ENCODE measurements at regions not wholly inside any gene's neighbourhood (a gene's known extent, or its start where the extent isn't known, plus 50 kb on each side); places are given as distances from the start of the nearest gene placed in this dataset.
"Not testable (repeated sequence)": the region's sequence is repeated elsewhere in the genome, so short reads cannot be mapped to it uniquely, and the experiment has no call there.

DNA sequence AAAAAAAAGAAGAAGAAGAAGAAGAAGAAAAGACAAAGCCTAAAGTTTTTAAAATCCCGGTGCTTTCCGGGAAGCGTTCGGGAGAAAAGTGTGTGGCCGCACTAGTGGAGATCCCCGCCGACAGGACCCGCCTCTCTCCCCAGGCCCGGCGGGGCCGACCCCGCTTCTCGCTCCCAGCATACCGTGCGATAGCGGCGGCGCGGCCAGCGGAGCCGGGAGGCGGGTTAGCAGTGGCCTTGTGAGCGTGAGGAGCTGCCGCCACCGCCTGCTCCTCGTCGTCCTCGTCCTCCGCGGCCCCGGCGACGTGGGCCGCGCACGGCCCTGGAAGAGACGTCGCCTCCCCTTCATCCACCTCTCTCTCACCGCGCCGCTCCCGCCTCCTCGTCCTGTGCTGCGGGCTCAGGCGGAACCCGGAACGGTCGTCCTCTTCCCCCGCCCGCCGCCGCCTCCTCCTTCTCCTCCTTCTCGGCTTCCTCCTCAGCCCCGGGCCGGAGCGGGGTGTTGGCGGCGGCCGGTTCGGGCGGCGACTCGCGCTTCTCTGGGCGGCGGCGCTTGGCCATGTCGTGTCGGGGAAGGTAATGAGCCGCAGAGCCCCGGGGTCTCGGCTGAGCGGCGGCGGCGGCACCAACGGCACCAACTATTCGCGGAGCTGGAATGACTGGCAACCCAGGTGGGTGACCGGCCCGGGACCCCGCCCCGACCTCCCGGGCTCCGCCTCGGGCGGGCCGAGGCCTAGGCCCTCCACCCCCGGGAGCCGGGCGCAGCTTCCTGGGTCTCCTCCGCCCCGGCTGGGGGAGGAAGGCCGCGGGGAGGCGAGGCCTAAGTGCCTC is 62.6 kb upstream of the CDR2 start:
- DNase-seq (ENCODE audit: low read depth): peak; percentile 75

DNA sequence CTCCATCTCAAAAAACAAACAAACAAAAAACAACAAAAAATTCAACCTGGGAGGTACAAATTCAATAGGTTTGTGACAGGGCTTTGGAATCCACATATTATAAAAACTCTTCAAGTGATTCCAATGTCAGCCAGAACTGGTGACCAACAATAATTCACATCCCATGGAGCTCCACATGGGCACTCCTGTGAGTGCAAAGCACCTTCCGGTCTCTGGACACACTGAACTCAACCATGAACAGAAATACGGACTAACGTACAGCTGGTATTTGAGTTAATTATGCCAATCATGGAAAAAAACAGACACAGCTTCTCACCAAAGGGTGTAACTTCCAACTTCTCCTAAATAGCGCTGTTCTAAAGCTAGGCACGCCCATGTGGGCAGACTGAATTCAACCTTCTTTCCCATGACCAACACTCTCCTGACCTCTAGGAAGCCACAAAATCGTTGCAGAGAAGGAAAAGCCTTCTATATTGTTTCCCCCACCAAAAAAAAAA is 62.0 kb upstream of the CDR2 start:
- DNase-seq (ENCODE audit: low read depth): not testable (repeated sequence)

DNA sequence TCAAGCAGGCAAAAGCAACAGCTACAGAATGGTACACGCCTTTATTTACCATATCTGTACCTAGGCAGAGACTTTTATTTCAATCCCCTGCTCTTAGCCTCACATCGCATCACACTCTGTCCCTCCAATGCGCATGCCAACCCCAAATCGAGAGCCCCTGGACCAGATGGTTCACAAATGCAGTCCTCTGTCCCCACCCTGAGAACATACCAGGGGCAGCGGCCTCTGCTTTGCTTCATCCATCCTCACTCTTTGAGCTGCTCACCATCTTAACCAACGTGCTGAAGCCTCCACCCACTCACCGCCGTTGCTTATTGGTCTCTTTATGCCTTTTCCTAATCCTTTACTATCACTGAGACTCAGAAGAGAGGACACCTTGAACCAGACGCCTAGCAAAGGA is 56.9 kb upstream of the CDR2 start:
- not testable (repeated sequence) for DNase-seq (ENCODE audit: low read depth)

DNA sequence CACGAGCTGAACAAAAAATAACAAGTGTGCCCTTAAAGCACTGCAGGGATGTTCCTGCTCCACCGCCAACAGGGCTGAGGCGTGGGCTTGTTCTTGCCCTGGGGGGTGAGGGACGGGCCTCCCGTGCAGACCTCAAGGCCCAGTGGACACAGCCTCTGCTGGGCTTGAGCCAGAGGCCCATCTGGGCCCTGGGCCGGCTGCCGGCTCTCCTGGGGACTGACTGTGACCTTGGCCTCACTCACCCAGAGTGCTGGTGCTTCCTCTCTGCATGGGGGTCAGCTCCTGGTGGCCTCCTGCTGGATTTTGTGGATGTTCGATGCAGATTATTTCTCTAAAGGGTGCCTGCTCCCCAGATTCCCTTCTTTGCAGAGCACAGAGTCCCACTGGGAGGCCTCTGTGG is 54.2 kb upstream of the CDR2 start:
- no peak for DNase-seq (ENCODE audit: low read depth)

DNA sequence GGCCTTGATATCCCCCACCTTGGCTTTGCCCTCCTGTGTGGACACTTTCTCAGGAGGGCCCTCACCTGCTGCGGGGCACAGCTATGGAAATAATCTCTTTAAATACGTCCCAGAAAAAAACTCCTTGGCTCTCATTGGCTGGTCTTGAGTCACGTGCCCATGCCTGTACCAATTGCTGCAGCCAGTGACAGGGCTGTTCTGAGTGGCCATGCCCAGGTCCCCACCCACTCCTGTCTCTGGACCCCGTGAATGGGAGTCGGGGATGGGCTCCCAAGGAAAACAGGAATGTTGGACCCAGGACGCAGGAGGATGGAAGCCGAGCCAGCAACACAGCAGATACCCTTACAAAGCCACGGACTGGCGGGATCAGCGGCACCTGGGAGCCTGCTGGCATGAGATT is 53.1 kb upstream of the CDR2 start:
- DNase-seq (ENCODE audit: low read depth): no peak

DNA sequence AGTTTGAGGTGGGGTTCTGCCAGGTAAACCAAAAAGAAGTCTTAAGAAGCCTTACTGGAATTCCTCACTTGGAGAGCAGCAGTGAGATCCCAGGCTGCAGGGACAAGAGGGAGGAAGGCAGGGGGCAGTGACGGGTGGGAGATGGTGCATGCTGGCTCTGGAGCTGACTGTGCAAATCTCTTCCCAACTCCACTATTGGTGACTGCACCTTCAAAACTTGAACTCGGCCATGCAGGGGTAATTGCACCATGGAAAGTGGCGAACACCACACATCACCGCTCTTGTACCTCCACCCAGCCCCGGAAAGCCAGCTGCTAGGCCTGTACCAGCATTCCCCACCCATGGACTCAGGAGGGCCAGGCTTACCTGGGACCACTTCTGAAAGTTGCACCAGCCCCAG is 51.4 kb upstream of the CDR2 start:
- peak; percentile 9 for DNase-seq (ENCODE audit: low read depth)

DNA sequence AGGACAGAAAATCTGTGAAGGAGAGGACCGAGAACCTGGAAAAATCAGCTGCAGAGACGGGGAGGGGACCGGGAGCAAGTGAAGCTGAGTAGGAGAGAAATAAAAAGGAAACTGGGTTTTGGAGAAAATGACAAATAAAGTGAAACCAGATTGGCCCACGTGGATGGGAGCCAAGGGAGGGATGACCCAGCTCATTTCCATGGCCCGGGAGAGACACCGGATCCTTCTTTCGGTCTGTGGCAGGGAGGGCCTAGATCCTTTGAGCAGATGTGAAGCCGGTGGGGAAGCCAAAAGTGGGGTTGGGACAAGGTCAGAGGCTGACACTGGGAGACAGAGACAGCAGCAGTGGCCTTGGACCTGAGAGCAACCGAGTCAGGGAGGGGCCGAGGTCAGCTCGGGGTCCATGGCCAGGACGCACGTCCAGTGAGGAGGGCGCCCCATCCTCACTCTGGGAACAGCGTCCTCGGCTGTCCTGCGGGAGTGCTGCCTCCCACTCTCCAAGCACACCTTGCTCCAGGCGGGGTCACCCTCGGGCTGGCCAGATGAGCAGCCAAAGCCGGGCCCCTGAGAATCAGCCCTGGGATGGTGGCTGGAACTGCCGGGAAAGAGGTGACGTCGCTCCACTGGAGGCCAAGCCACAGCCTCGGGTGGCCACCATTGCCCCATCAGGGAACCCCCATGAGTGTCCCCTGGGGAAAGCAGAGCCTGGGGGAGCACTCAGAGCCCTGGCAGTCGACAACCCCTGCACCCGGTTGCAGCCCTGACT is 50.8 kb upstream of the CDR2 start:
- peak; percentile 69 for DNase-seq (ENCODE audit: low read depth)

DNA sequence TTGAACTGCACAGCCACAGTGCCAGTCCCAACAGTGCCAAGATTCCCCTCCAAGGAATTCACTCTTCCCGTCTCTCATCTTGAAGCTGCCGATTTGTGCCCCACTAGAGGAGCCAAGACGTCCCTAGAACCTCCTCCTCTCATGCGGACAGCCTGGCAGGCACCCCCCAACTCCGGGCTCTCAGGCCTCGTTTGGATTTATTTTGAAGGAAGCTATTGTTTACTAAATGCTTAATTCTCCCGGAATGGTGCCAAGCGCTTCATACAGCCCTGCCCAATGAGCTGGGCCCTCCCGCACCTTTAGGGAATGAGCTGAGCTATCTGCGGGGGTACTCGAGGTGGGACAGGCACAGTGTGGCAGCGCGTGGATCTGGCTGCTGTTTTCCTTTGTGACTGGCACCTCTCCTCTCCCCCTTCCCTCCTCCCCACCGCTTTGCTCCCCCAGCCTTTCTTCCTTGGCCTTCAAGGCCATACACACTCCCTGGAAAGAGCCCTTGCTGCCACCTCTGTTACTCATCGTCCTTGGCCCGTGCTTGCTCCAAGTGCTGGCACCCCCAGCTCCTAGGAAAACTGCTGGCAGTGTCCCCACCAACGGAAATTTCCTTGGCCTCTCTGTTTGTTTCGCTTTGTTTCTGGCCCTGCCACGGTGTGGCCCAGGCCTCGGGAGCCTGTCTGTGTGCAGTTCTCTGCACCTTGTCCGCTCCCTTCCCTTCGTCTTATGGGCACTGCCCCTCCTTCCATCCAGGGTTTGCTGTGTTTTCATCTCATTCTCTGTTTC is 49.9 kb upstream of the CDR2 start:
- peak; percentile 88 for DNase-seq (ENCODE audit: low read depth)

All from M059J (cell line).